Endothelial cell of umbilical vein (primary cell): ENCODE measurements at regions not wholly inside any gene's neighbourhood (a gene's known extent, or its start where the extent isn't known, plus 50 kb on each side); places are given as distances from the start of the nearest gene placed in this dataset.

Experiments used
- BruUV-seq: library from RNA; stranded (reverse); fragments of 400-500 nt; replicated peaks from 2 replicates; lab custom pipeline; 2021; lab: Mats Ljungman, UMichigan
- CTCF ChIA-PET: fragments of 300-600, 350-600 bp; sonication (Branson Sonifier 250); formaldehyde crosslinking; loops from one replicate; lab custom pipeline; 2021; ENCODE audit warnings: antibody characterized with exemption, inconsistent platforms; lab: Charles Lee
- POLR2A ChIA-PET: fragments of 300-600, 350-600 bp; sonication (Branson Sonifier 250); formaldehyde crosslinking; loops from one replicate; lab custom pipeline; 2021; ENCODE audit warnings: antibody characterized with exemption, inconsistent platforms; lab: Charles Lee
- DNase-seq: peaks from one replicate; pipeline ENCODE4 v3.0.0-alpha.2; 2011; ENCODE audit warnings: low read depth, low spot score
- FAIRE-seq: peaks from 2 replicates; lab custom pipeline; 2011; peaks lifted over from hg19 to GRCh38; lab: Jason Lieb, UNC
- H2AFZ ChIP-seq: 2 replicates; pipeline ENCODE4 v1.6.0; 2012; ENCODE audit warnings: low read depth, low read length, control low read depth, inconsistent platforms
- H3K27ac ChIP-seq: 2 replicates; pipeline ENCODE4 v1.5.1; 2011; ENCODE audit warnings: low read depth, mild to moderate bottlenecking, control low read depth, low read length, moderate library complexity; ENCODE audit not compliant: insufficient read depth
- H3K27me3 ChIP-seq, 2 experiments: 2 replicates each; pipeline versions ENCODE4 v1.6.0 to v1.6.1; 2011; ENCODE audit warnings: low read length in 2 of 2, mixed read lengths in 1 of 2; ENCODE audit not compliant: control insufficient read depth in 2 of 2, insufficient read depth in 2 of 2
- H3K36me3 ChIP-seq, 2 experiments: 2 replicates in 1 of 2; 3 replicates in 1 of 2; pipeline ENCODE4 v1.5.1; 2011; ENCODE audit warnings: low read length in 2 of 2, mild to moderate bottlenecking in 1 of 2, moderate library complexity in 1 of 2; ENCODE audit not compliant: control insufficient read depth in 2 of 2, insufficient read depth in 2 of 2; ENCODE audit errors: extremely low read depth in 1 of 2
- H3K4me1 ChIP-seq: 3 replicates; pipeline ENCODE4 v1.5.1; 2011; ENCODE audit warnings: mild to moderate bottlenecking, low read length; ENCODE audit not compliant: control insufficient read depth, insufficient read depth; ENCODE audit errors: extremely low read depth
- H3K4me2 ChIP-seq: 2 replicates; pipeline ENCODE4 v1.6.1; 2011; ENCODE audit warnings: low read length, control low read depth, mixed read lengths; ENCODE audit not compliant: insufficient read depth
- H3K4me3 ChIP-seq, 3 experiments: fragments of 200-600 bp in 1 of 3; sonication (generic), shearing (Covaris generic) in 1 of 3; replicated peaks in 1 of 3; 2 replicates each; pipeline ENCODE4 v1.5.1; 2011 to 2016; ENCODE audit warnings: control low read depth in 3 of 3, low read length in 3 of 3, mild to moderate bottlenecking in 2 of 3, inconsistent platforms in 1 of 3, low read depth in 1 of 3, moderate library complexity in 1 of 3; ENCODE audit not compliant: insufficient read depth in 1 of 3
- H3K79me2 ChIP-seq: 2 replicates; pipeline ENCODE4 v1.6.0; 2012; ENCODE audit warnings: low read length, inconsistent platforms; ENCODE audit not compliant: control insufficient read depth, insufficient read depth
- H3K9ac ChIP-seq: replicated peaks from 2 replicates; pipeline ENCODE3; 2011; ENCODE audit warnings: low read length, control low read depth; ENCODE audit not compliant: insufficient read depth; ENCODE audit errors: extremely low read depth
- H3K9me1 ChIP-seq: replicated peaks from 3 replicates; pipeline ENCODE4 v1.6.0; 2011; ENCODE audit warnings: mild to moderate bottlenecking, low read length; ENCODE audit not compliant: control insufficient read depth, insufficient read depth; ENCODE audit errors: extremely low read depth
- H3K9me3 ChIP-seq: replicated peaks from 2 replicates; pipeline ENCODE4 v1.5.1; 2012; ENCODE audit warnings: low read length, inconsistent platforms; ENCODE audit not compliant: control insufficient read depth, insufficient read depth
- H4K20me1 ChIP-seq: replicated peaks from 2 replicates; pipeline ENCODE3; 2011; ENCODE audit warnings: mild to moderate bottlenecking, low read length; ENCODE audit not compliant: control insufficient read depth, insufficient read depth; ENCODE audit errors: extremely low read depth
- CTCF ChIP-seq, 2 donors: IDR thresholded peaks; 1 replicate in 1 of 2; 2 replicates in 1 of 2; pipeline ENCODE4 v1.5.1; 2011; ENCODE audit warnings: low read length in 2 of 2, mild to moderate bottlenecking in 2 of 2, moderate library complexity in 2 of 2, control low read depth in 1 of 2, inconsistent platforms in 1 of 2, low read depth in 1 of 2; ENCODE audit not compliant: insufficient read depth in 1 of 2; ENCODE audit errors: extremely low read depth in 1 of 2
- EZH2 ChIP-seq: IDR thresholded peaks from 2 replicates; pipeline ENCODE4 v1.6.1; 2012; ENCODE audit warnings: borderline replicate concordance, low read depth, mild to moderate bottlenecking, moderate library complexity, low read length, inconsistent platforms; ENCODE audit not compliant: severe bottlenecking
- FOS ChIP-seq: IDR thresholded peaks from 2 replicates; pipeline ENCODE4 v1.6.1; 2011; ENCODE audit warnings: mild to moderate bottlenecking, low read length, moderate library complexity, borderline replicate concordance; ENCODE audit not compliant: insufficient read depth
- GATA2 ChIP-seq: IDR thresholded peaks from 2 replicates; pipeline ENCODE4 v1.7.0; 2011; ENCODE audit warnings: low read depth, mild to moderate bottlenecking, moderate library complexity, mixed read lengths, low read length; ENCODE audit not compliant: insufficient read length, insufficient read depth
- JUN ChIP-seq: IDR thresholded peaks from 2 replicates; pipeline ENCODE4 v1.6.1; 2011; ENCODE audit warnings: borderline replicate concordance, low read depth; ENCODE audit not compliant: insufficient read length, insufficient read depth
- MAX ChIP-seq: IDR thresholded peaks from 2 replicates; pipeline ENCODE4 v1.6.1; 2011; ENCODE audit not compliant: insufficient read depth, insufficient read length
- MYC ChIP-seq: IDR thresholded peaks from one replicate; pipeline ENCODE4 v1.6.1; 2011; ENCODE audit warnings: mild to moderate bottlenecking, low read depth, low read length
- POLR2A ChIP-seq: IDR thresholded peaks from 2 replicates; pipeline ENCODE4 v1.6.1; 2012; ENCODE audit warnings: low read depth, mild to moderate bottlenecking, control low read depth, low read length
- POLR2AphosphoS5 ChIP-seq: IDR thresholded peaks from 2 replicates; pipeline ENCODE4 v1.6.1; 2012; ENCODE audit warnings: low read depth, mild to moderate bottlenecking, control low read depth, low read length, moderate library complexity; ENCODE audit not compliant: insufficient read depth
- dilution Hi-C: fragments of 300-500 bp; cut with MboI; formaldehyde crosslinking; loops from one replicate; pipeline ENCODE4 v1.15.0; 2019; ENCODE audit warnings: low sequenced_read_pairs; ENCODE audit not compliant: extremely low pct_ligation_motif_present
- intact Hi-C: fragments of 100-400 bp; cut with micrococcal nuclease; formaldehyde crosslinking; loops from one replicate; pipeline ENCODE4 v1.10.0; 2022

- Histone ChIP-seq H3K27ac (no peak overlapping the region), H3K36me3 (no peaks in the 10 kb centered on the region), H3K4me3 (no peak overlapping the region), H3K27me3 (no peaks in the 10 kb centered on the region), H3K4me2 (no peak overlapping the region), H3K79me2 (no peaks in the 10 kb centered on the region), H4K20me1 (no peaks in the 10 kb centered on the region), H2AFZ (no peak overlapping the region), H3K9ac (no peak overlapping the region), H3K4me1 (no peaks in the 10 kb centered on the region), H3K9me1 (no peaks in the 10 kb centered on the region), H3K9me3 (peaks cover 2% of the 10 kb centered on the region)
- intact Hi-C loops (no loop called here), dilution Hi-C loops (no loop called here)
- BruUV-seq: no TSS peak
- ChIA-PET CTCF (no interaction called here), POLR2A (no interaction called here)
- FAIRE-seq (no peak), DNase-seq (no peak)
- TF ChIP-seq POLR2A (no peak), MYC (no peak), CTCF (IDR thresholded peaks at IDR 0.05; ENCODE audit: extremely low read depth in 1 of 2, insufficient read depth in 1 of 2, low read depth in 1 of 2, low read length in 2 of 2) (no peak), EZH2 (no peak), FOS (no peak), POLR2AphosphoS5 (no peak), GATA2 (no peak), JUN (no peak), MAX (no peak)
These were observed 328.0 kb downstream of the NPHP4 start for GRCh38 chr1:5664081-5664768.
